ENCODE measurements at regions not wholly inside any gene's neighbourhood (a gene's known extent, or its start where the extent isn't known, plus 50 kb on each side); places are given as distances from the start of the nearest gene placed in this dataset.
A peak's percentile ranks its signal among the peaks of the same experiment; 100 is the strongest.

DNA sequence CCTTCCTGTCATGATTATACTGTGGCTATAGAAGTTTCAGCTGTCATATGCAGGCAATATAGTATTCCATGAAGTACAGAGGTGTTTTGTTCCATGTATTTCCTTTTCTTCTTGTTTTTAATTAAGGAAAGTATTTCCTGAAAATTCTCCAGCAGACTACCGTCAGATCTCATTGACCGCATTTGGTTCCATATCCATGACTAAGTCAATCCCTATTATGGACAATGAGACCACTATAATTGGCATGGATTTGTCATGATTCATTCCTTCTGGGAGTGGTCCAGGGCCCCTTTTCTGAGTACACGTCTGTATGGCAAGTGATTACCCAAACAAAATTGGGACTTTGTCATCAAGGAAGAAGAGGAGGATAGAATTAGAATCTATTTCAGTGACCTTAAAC is 283.2 kb upstream of the CLINT1 start:
- H3K9me3 ChIP-seq (ENCODE audit: control insufficient read depth, insufficient read depth, low read depth, low read length) = no peaks in the 10 kb centered on the region
- no peaks in the 10 kb centered on the region for H4K20me1 ChIP-seq (ENCODE audit: control insufficient read depth, extremely low read depth, insufficient read depth, low read length)
- no peak overlapping the region for H3K27ac ChIP-seq (ENCODE audit: insufficient read depth, low read length)
- H3K4me2 ChIP-seq (ENCODE audit: extremely low read depth, insufficient read depth, low read length) = no peak overlapping the region
- H3K79me2 ChIP-seq (ENCODE audit: control insufficient read depth, insufficient read depth, low read length) = no peaks in the 10 kb centered on the region
- DNase-seq (ENCODE audit: low read depth in 2 of 2) = peak in 1 of 2 donors; percentile 73
- no peaks in the 10 kb centered on the region for H3K27me3 ChIP-seq (ENCODE audit: control insufficient read depth, insufficient read depth, low read length)
- no peak overlapping the region for H3K9ac ChIP-seq (ENCODE audit: insufficient read depth, low read length)
- no peak overlapping the region for H3K4me3 ChIP-seq (replicated peaks in 1 of 4; ENCODE audit: control extremely low read depth in 1 of 4, insufficient read depth in 1 of 4, low read depth in 3 of 4, low read length in 4 of 4)
- no peaks in the 10 kb centered on the region for H3K36me3 ChIP-seq (ENCODE audit: control insufficient read depth, insufficient read depth, low read length)
- no peak overlapping the region for H2AFZ ChIP-seq (ENCODE audit: low read length)
- H3K4me1 ChIP-seq (ENCODE audit: control insufficient read depth, extremely low read depth, insufficient read depth, low read length) = peaks cover 4% of the 10 kb centered on the region
- no peak for TF ChIP-seq CTCF (conservative IDR thresholded peaks at IDR 0.05 in 1 of 2, IDR thresholded peaks at IDR 0.05 in 1 of 2; ENCODE audit: low read depth in 1 of 2, low read length in 2 of 2)

GRCh38 chr5:158140120-158140731 is 281.3 kb upstream of the CLINT1 start:
- no peaks in the 10 kb centered on the region for H4K20me1 ChIP-seq (ENCODE audit: control insufficient read depth, extremely low read depth, insufficient read depth, low read length)
- H3K36me3 ChIP-seq (ENCODE audit: control insufficient read depth, insufficient read depth, low read length) = no peaks in the 10 kb centered on the region
- DNase-seq (ENCODE audit: low read depth in 2 of 2) = peak; percentile 34 to 75
- no peaks in the 10 kb centered on the region for H3K27me3 ChIP-seq (ENCODE audit: control insufficient read depth, insufficient read depth, low read length)
- H3K9ac ChIP-seq (ENCODE audit: insufficient read depth, low read length) = no peak overlapping the region
- no peak overlapping the region for H3K4me3 ChIP-seq (replicated peaks in 1 of 4; ENCODE audit: control extremely low read depth in 1 of 4, insufficient read depth in 1 of 4, low read depth in 3 of 4, low read length in 4 of 4)
- no peak overlapping the region for H3K27ac ChIP-seq (ENCODE audit: insufficient read depth, low read length)
- no peaks in the 10 kb centered on the region for H3K79me2 ChIP-seq (ENCODE audit: control insufficient read depth, insufficient read depth, low read length)
- H3K9me3 ChIP-seq (ENCODE audit: control insufficient read depth, insufficient read depth, low read depth, low read length) = no peaks in the 10 kb centered on the region
- TF ChIP-seq EZH2 (IDR thresholded peaks at IDR 0.05; ENCODE audit: low read length, missing control alignments) = no peak
- TF ChIP-seq CTCF (conservative IDR thresholded peaks at IDR 0.05 in 1 of 2, IDR thresholded peaks at IDR 0.05 in 1 of 2; ENCODE audit: low read depth in 1 of 2, low read length in 2 of 2) = no peak
- H3K4me1 ChIP-seq (ENCODE audit: control insufficient read depth, extremely low read depth, insufficient read depth, low read length) = peaks cover 4% of the 10 kb centered on the region
- H2AFZ ChIP-seq (ENCODE audit: low read length) = no peak overlapping the region
- peak overlapping the region; percentile 5 for H3K4me2 ChIP-seq (ENCODE audit: extremely low read depth, insufficient read depth, low read length)

DNA sequence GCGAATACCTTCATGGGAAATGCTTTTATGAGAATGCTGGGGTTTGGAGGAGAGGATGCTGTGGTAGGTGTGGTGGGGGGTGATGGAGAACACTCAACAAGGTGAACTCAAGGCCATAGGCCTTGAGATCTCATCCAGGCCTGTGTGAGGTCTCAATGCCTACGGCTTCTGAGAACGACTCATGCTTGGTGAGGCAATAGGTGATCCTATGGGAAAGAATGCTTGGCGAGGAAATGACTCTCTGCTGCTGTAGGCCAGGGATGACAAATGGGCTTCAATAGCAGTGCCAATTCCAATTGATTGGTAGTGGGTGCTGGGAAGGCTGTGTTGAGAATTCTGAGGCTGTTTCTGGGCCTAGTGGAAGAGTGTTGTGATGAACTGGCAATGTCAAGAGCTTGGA is 280.2 kb upstream of the CLINT1 start:
- H4K20me1 ChIP-seq (ENCODE audit: control insufficient read depth, extremely low read depth, insufficient read depth, low read length) = no peaks in the 10 kb centered on the region
- peak; percentile 27 to 74 for DNase-seq (ENCODE audit: low read depth in 2 of 2)
- no peak overlapping the region for H3K27ac ChIP-seq (ENCODE audit: insufficient read depth, low read length)
- no peaks in the 10 kb centered on the region for H3K9me3 ChIP-seq (ENCODE audit: control insufficient read depth, insufficient read depth, low read depth, low read length)
- H3K4me2 ChIP-seq (ENCODE audit: extremely low read depth, insufficient read depth, low read length) = no peak overlapping the region
- H3K36me3 ChIP-seq (ENCODE audit: control insufficient read depth, insufficient read depth, low read length) = no peaks in the 10 kb centered on the region
- H3K27me3 ChIP-seq (ENCODE audit: control insufficient read depth, insufficient read depth, low read length) = no peaks in the 10 kb centered on the region
- H3K4me3 ChIP-seq (replicated peaks in 1 of 4; ENCODE audit: control extremely low read depth in 1 of 4, insufficient read depth in 1 of 4, low read depth in 3 of 4, low read length in 4 of 4) = no peak overlapping the region
- H3K9ac ChIP-seq (ENCODE audit: insufficient read depth, low read length) = no peak overlapping the region
- no peak overlapping the region for H2AFZ ChIP-seq (ENCODE audit: low read length)
- no peaks in the 10 kb centered on the region for H3K79me2 ChIP-seq (ENCODE audit: control insufficient read depth, insufficient read depth, low read length)
- H3K4me1 ChIP-seq (ENCODE audit: control insufficient read depth, extremely low read depth, insufficient read depth, low read length) = peaks cover 4% of the 10 kb centered on the region
- TF ChIP-seq CTCF (conservative IDR thresholded peaks at IDR 0.05 in 1 of 2, IDR thresholded peaks at IDR 0.05 in 1 of 2; ENCODE audit: low read depth in 1 of 2, low read length in 2 of 2) (no peak), EZH2 (IDR thresholded peaks at IDR 0.05; ENCODE audit: low read length, missing control alignments) (no peak)
